ENCODE measurements at regions not wholly inside any gene's neighbourhood (a gene's known extent, or its start where the extent isn't known, plus 50 kb on each side); places are given as distances from the start of the nearest gene placed in this dataset.
"Not testable (repeated sequence)": the region's sequence is repeated elsewhere in the genome, so short reads cannot be mapped to it uniquely, and the experiment has no call there.

DNA sequence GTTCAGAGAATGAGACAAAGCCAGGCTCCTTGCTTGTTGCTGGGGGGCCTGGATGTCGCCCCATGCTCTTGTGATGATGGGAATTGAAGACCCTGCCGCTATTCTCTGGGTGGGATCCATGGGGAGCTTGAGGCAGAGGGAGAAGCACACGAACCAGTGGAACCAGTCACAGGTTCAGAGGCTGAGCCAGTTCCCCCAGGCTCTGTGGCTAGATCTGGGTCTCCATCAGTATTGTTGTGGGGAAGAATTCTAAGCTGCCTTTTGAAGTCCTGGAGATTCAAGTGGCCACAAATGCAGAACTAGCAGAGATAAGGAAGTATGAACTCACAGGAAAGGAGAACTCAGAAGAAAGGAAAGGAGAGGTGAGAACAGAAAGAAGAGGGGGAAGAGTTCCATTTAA lies 219.4 kb downstream of the MSX2 start:
- no peaks in the 10 kb centered on the region for H3F3A ChIP-seq (ENCODE audit: low read length, unreplicated experiment)
- H3K9ac ChIP-seq (ENCODE audit: low read length) = no peak overlapping the region
- no peak for ATAC-seq
- no peaks in the 10 kb centered on the region for H3K9me3 ChIP-seq (ENCODE audit: low read length)
- ChIA-PET POLR2A (ENCODE audit: unreplicated experiment) (no interaction called here), CTCF (no interaction called here)
- H3K27me3 ChIP-seq (ENCODE audit: low read length) = peaks cover 7% of the 10 kb centered on the region
- DNase-seq = no peak
- H3K4me2 ChIP-seq (ENCODE audit: low read length) = no peak overlapping the region
- no peaks in the 10 kb centered on the region for H3K4me1 ChIP-seq (ENCODE audit: insufficient read depth, low read length)
- H2AFZ ChIP-seq (ENCODE audit: low read length) = no peak overlapping the region
- TF ChIP-seq EZH2phosphoT487 (IDR thresholded peaks at IDR 0.05; ENCODE audit: borderline replicate concordance, low read length) (no peak), EZH2 (IDR thresholded peaks at IDR 0.05; ENCODE audit: low read length, unreplicated experiment) (no peak)
- TF ChIP-seq, protein P1, sequence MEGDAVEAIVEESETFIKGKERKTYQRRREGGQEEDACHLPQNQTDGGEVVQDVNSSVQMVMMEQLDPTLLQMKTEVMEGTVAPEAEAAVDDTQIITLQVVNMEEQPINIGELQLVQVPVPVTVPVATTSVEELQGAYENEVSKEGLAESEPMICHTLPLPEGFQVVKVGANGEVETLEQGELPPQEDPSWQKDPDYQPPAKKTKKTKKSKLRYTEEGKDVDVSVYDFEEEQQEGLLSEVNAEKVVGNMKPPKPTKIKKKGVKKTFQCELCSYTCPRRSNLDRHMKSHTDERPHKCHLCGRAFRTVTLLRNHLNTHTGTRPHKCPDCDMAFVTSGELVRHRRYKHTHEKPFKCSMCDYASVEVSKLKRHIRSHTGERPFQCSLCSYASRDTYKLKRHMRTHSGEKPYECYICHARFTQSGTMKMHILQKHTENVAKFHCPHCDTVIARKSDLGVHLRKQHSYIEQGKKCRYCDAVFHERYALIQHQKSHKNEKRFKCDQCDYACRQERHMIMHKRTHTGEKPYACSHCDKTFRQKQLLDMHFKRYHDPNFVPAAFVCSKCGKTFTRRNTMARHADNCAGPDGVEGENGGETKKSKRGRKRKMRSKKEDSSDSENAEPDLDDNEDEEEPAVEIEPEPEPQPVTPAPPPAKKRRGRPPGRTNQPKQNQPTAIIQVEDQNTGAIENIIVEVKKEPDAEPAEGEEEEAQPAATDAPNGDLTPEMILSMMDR (conservative IDR thresholded peaks at IDR 0.05; ENCODE audit: low read depth, low read length) = no peak
- intact Hi-C loops (cut with micrococcal nuclease) = no loop called here
- H3K4me3 ChIP-seq (ENCODE audit: low read length) = no peak overlapping the region
- H3K79me2 ChIP-seq (ENCODE audit: low read length) = no peaks in the 10 kb centered on the region
- H3K9me2 ChIP-seq (replicated peaks; ENCODE audit: low read length) = no peaks in the 10 kb centered on the region
- H3K36me3 ChIP-seq (ENCODE audit: low read depth, low read length) = no peaks in the 10 kb centered on the region
- no TSS peak for BruUV-seq (replicated peaks)
- H4K20me1 ChIP-seq (ENCODE audit: low read length) = no peaks in the 10 kb centered on the region
- no peak overlapping the region for H3K27ac ChIP-seq (ENCODE audit: low read length)

DNA sequence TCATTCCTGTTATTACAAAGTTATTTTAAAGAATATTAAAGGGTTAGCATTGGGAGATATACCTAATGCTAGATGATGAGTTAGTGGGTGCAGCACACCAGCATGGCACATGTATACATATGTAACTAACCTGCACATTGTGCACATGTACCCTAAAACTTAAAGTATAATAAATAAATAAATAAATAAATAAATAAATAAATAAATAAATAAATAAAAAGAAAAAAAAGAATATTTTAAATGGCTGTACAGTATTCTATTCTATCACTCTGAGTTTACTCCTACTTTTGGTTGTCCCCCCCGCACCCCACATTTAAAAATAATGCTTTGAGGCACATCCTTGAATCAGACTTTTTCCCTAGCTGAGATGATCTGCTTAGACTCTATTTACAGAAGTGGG lies 218.6 kb downstream of the MSX2 start:
- H3K9me3 ChIP-seq (ENCODE audit: low read length); ATAC-seq; H3K4me3 ChIP-seq (ENCODE audit: low read length); DNase-seq; BruUV-seq (replicated peaks); H2AFZ ChIP-seq (ENCODE audit: low read length); H3K9me2 ChIP-seq (replicated peaks; ENCODE audit: low read length); H3K27me3 ChIP-seq (ENCODE audit: low read length); H3K4me2 ChIP-seq (ENCODE audit: low read length); intact Hi-C loops (cut with micrococcal nuclease); H3K36me3 ChIP-seq (ENCODE audit: low read depth, low read length); H3K79me2 ChIP-seq (ENCODE audit: low read length); H3K9ac ChIP-seq (ENCODE audit: low read length); H3K27ac ChIP-seq (ENCODE audit: low read length); H3K4me1 ChIP-seq (ENCODE audit: insufficient read depth, low read length); H4K20me1 ChIP-seq (ENCODE audit: low read length); CTCF ChIA-PET; H3F3A ChIP-seq (ENCODE audit: low read length, unreplicated experiment); POLR2A ChIA-PET (ENCODE audit: unreplicated experiment): not testable (repeated sequence)

DNA sequence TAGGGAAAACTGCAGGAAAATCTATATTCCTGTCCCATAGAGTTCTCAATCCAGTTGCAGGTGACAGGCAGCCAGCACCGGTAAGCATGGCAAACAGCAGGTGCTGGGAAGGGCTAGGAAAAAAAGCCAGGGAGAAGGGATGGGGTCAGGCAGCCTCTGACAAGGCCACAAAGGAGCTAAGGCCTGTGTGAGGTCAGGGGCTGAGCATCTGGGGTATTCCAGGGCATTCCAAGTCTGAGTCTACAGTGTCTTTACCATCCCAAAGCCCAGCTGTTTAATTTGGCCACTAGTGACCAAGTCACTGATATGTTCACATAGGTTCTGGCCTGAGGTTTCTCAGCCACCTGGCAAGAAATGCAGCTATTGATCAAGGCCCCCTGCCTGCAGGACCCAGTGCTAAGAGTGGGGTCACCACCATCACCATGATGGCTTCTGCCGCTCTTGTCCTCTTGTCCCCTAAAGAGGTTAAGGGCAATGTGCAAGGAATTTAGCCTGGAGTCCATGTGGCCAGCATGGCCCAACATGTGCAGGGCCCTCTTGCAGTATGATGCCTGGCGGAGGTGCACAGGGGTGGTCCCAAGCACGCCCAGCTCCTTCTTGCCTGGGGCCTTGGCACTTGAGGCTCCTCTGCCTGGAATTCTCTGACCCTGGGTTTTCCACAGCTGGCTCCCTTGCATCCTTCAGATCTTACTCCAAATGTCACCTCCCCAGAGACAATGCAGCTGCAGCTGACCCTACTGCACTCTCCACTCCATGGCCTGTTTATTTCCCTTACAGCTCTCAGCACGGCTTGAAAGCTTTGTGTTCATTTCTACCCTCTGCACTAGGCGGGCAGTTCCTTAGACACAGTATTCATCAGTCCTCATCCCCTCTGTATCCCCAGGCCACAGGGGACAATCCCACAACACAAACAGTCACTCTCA lies 213.1 kb downstream of the MSX2 start:
- Histone ChIP-seq H3K27me3 (ENCODE audit: low read length) (peaks cover 8% of the 10 kb centered on the region), H3K9me2 (replicated peaks; ENCODE audit: low read length) (no peaks in the 10 kb centered on the region), H3K9ac (ENCODE audit: low read length) (no peak overlapping the region), H3K9me3 (ENCODE audit: low read length) (no peaks in the 10 kb centered on the region), H3F3A (ENCODE audit: low read length, unreplicated experiment) (no peaks in the 10 kb centered on the region), H4K20me1 (ENCODE audit: low read length) (no peaks in the 10 kb centered on the region), H3K27ac (ENCODE audit: low read length) (no peak overlapping the region), H3K79me2 (ENCODE audit: low read length) (no peaks in the 10 kb centered on the region), H3K4me2 (ENCODE audit: low read length) (no peak overlapping the region), H3K36me3 (ENCODE audit: low read depth, low read length) (no peaks in the 10 kb centered on the region), H3K4me1 (ENCODE audit: insufficient read depth, low read length) (no peaks in the 10 kb centered on the region), H2AFZ (ENCODE audit: low read length) (no peak overlapping the region), H3K4me3 (ENCODE audit: low read length) (no peak overlapping the region)
- DNase-seq (no peak), ATAC-seq (no peak)
- no TSS peak for BruUV-seq (replicated peaks)
- intact Hi-C loops (cut with micrococcal nuclease) = loop anchor here (5.0 kb wide), 1 partner anchor 520 kb away; no protein-coding TSS in a partner anchor
- ChIA-PET POLR2A (ENCODE audit: unreplicated experiment) (no interaction called here), CTCF (no interaction called here)
- TF ChIP-seq EZH2 (IDR thresholded peaks at IDR 0.05; ENCODE audit: low read length, unreplicated experiment) = no peak
- TF ChIP-seq EZH2phosphoT487 (IDR thresholded peaks at IDR 0.05; ENCODE audit: borderline replicate concordance, low read length) = no peak
- TF ChIP-seq, protein P1 (conservative IDR thresholded peaks at IDR 0.05; ENCODE audit: low read depth, low read length) = no peak
